NT2/D1 (cell line): ENCODE measurements at regions not wholly inside any gene's neighbourhood (a gene's known extent, or its start where the extent isn't known, plus 50 kb on each side); places are given as distances from the start of the nearest gene placed in this dataset.

Experiments
- YY1 ChIP-seq: IDR thresholded peaks from 2 replicates; pipeline ENCODE4 v1.6.1; 2011; ENCODE audit not compliant: insufficient read length, insufficient read depth
- ZNF274 ChIP-seq: IDR thresholded peaks from 2 replicates; pipeline ENCODE4 v1.6.1; 2011; ENCODE audit warnings: mild to moderate bottlenecking, low read depth, low read length

- no peak for TF ChIP-seq YY1
- no peak for TF ChIP-seq ZNF274
Observed at GRCh38 chr21:16711757-16712156, 801.1 kb upstream of the CXADR start.
